SJCRH30 (cell line): ENCODE measurements at regions not wholly inside any gene's neighbourhood (a gene's known extent, or its start where the extent isn't known, plus 50 kb on each side); places are given as distances from the start of the nearest gene placed in this dataset.

Experiments used
- DNase-seq, 2 experiments: peaks; one replicate each; pipeline ENCODE4 v3.0.0-alpha.2; 2015 to 2020
- H3K27ac ChIP-seq: fragments of 250-450 bp; sonication (Bioruptor Pico); 2 replicates; pipeline ENCODE4 v1.5.1; 2020; ENCODE audit warnings: mild to moderate bottlenecking, moderate library complexity
- H3K27me3 ChIP-seq: fragments of 250-450 bp; sonication (Bioruptor Pico); 2 replicates; pipeline ENCODE4 v1.5.1; 2020; ENCODE audit warnings: mild to moderate bottlenecking, moderate library complexity
- H3K36me3 ChIP-seq: fragments of 250-450 bp; sonication (Bioruptor Pico); 2 replicates; pipeline ENCODE4 v1.5.1; 2020; ENCODE audit warnings: mild to moderate bottlenecking, moderate library complexity
- H3K4me1 ChIP-seq: fragments of 250-450 bp; sonication (Bioruptor Pico); 2 replicates; pipeline ENCODE4 v1.5.1; 2020; ENCODE audit warnings: mild to moderate bottlenecking, moderate library complexity
- H3K4me3 ChIP-seq: fragments of 250-450 bp; sonication (Bioruptor Pico); 2 replicates; pipeline ENCODE4 v1.5.1; 2020; ENCODE audit warnings: mild to moderate bottlenecking, moderate library complexity
- H3K9me3 ChIP-seq: fragments of 250-450 bp; sonication (Bioruptor Pico); replicated peaks from 2 replicates; pipeline ENCODE4 v1.5.1; 2020; ENCODE audit warnings: mild to moderate bottlenecking, moderate library complexity

DNA sequence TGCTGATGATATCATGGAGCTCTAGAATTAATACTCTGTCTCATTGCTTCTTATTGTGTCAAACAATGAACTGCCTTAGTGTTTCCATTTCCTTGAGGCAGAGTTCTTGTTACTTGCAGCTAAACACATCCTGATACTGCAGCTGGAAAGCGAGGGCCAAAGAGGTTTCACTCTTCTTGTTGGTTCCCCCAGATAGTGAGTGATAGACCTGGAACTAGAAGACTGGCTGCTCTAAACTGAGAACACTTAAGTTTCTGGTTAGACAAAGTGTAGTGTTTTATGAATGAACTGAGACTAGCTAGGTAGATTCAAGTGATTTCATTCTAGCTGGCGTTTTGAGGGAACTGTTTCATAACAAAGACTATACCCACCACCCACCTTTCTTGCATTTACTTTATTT is 321.7 kb downstream of the TXNL1 start:
- Histone ChIP-seq H3K4me1 (no peaks in the 10 kb centered on the region), H3K27me3 (no peaks in the 10 kb centered on the region), H3K27ac (no peak overlapping the region), H3K9me3 (no peaks in the 10 kb centered on the region), H3K4me3 (no peak overlapping the region), H3K36me3 (no peaks in the 10 kb centered on the region)
- DNase-seq, result no peak

DNA sequence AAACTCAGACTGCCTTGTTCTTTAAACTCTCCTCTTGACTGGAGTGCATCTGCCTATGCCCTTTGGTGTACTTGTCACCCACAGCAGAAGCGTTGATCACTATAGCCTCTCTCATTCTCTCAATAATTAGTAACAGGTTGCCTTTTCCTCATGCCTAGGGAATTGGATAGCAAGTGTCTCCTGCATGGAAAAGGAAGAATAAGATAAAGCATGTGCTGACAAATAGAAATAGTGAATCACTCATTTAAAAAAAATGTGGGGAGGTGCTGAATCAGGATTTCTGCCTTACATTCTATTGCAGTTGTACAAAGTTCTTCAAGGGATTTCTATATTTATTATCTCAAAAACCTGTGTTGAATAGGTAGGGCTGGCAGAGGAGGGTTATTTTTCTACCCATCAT is 323.0 kb downstream of the TXNL1 start:
- no peak for DNase-seq
- Histone ChIP-seq H3K4me1 (no peaks in the 10 kb centered on the region), H3K27ac (no peak overlapping the region), H3K9me3 (no peaks in the 10 kb centered on the region), H3K27me3 (no peaks in the 10 kb centered on the region), H3K4me3 (no peak overlapping the region), H3K36me3 (no peaks in the 10 kb centered on the region)

DNA sequence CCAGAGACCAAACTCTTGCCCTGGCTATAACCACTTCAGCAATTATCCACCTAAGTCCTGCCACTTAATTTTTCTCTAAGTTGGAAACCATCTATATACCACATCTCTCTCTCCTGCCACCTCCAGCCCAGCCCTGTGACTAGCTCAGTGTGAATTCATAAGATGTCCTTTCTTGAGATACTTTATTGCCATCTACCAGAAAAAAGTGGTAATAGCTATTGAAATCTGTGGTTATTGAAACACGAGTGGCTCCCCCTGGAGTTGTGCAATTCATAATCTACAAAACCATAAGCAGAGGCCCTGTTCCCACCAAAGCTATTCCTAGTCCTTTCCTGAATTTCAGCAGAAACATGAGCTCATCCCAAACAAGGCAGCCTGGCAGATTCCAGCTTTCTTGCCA is 324.0 kb downstream of the TXNL1 start:
- H3K4me1 ChIP-seq, result no peaks in the 10 kb centered on the region
- peak in 1 of 2 experiments; percentile 2 for DNase-seq
- H3K9me3 ChIP-seq, result no peaks in the 10 kb centered on the region
- H3K27me3 ChIP-seq, result no peaks in the 10 kb centered on the region
- no peaks in the 10 kb centered on the region for H3K36me3 ChIP-seq
- no peak overlapping the region for H3K4me3 ChIP-seq
- no peak overlapping the region for H3K27ac ChIP-seq

DNA sequence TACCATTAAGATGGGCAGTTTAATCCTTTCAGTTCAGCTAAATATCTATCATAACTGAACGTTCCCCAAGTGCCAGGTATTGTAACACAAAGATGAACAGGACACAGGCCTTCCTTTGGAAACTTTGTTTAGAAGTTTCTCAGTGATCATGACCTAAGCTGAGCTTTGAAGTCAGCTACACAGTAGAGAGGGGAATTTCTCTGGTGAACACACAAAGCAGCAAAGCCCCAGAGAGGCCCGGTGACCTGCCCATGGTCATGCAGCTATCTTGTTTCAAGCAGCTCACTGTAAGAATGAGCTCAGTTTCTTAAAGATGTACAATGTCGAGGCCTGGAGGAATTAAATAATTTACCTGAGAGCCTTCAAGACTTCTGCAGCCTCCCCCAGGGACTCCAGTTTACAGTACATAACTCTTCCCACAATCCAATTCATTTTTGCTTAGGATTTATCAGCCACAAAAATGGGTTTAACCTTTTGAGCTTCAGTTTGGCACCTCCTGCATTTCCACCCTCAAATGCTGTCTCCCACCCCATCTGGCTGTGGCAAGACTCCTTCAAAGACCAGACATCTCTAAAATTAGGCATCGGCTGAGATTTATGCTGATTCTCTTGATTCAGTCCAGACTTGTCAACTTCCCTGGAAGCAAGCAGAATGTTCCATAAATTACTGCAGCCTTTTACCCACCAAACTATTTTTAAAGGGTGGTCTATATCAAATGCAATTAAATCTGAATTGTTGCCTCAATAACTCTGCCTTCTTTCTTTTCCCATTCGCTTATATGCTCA is 325.6 kb downstream of the TXNL1 start:
- Histone ChIP-seq H3K4me1 (no peaks in the 10 kb centered on the region), H3K27ac (no peak overlapping the region)

DNA sequence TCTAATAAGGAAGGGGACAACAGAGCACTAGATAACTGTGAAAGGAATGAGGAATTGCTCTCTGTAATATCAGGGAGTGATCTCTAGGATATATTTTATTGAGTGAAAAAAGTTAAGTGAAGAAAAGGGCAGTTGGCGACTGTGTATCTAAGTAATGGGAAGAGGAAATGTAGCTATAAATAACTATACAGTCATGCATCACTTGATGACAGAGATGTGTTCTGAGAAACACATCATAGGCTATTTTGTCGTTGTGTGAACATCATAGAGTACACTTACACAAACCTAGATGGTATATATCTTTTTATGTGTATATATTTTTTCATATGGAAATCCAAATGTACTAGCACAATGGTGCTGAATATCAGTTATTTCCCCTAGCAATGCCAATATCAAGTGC is 329.3 kb downstream of the TXNL1 start:
- Histone ChIP-seq H3K4me1 (no peaks in the 10 kb centered on the region), H3K27ac (no peak overlapping the region), H3K9me3 (no peaks in the 10 kb centered on the region), H3K4me3 (no peak overlapping the region), H3K36me3 (no peaks in the 10 kb centered on the region), H3K27me3 (no peaks in the 10 kb centered on the region)
- no peak for DNase-seq

More for the DNA sequence above, 325.6 kb downstream of the TXNL1 start:
- no peak for DNase-seq
- H3K9me3 ChIP-seq, result no peaks in the 10 kb centered on the region
- no peak overlapping the region for H3K4me3 ChIP-seq
- no peaks in the 10 kb centered on the region for H3K36me3 ChIP-seq
- H3K27me3 ChIP-seq, result no peaks in the 10 kb centered on the region

DNA sequence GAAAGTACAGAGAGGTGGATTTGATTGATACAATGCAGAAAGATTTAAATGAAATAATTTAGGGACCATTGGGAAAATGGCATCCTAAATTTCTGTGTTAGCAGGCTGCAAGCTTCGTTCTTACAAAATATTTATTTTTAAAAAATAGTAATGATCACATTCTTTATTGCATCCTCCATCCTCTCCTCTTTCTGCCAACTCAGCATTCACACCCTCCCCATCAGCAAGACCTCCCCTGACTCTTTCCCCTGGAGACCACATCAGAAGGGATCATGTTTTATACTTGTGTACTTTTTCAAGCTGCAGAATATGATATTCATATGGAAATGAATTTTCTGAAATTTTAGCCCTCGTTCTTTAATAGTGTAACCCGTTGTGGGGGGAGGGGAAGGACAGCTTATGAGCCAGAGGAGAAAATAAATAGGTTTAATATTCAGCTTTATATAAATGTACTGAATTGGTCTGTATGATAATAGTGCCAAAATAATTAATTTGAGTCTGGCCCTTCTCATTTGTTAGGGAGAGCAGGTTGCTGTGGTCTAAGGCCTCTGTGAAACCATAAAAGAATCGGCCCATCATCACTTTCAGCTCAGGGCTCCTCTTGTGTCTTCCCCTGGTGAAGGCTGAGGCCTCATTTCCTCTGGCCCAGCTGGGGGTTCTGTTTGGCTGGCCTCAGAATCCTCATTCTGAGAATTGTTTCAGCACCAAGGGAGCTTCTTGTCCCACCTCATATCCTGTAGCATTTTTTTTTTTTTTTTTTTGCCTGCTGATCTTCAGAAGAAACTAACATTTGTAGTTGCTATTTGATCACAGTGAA is 330.8 kb downstream of the TXNL1 start:
- no peaks in the 10 kb centered on the region for H3K4me1 ChIP-seq
- no peak for DNase-seq
- H3K9me3 ChIP-seq, result no peaks in the 10 kb centered on the region
- H3K36me3 ChIP-seq, result no peaks in the 10 kb centered on the region
- H3K27me3 ChIP-seq, result no peaks in the 10 kb centered on the region
- no peak overlapping the region for H3K27ac ChIP-seq
- no peak overlapping the region for H3K4me3 ChIP-seq

DNA sequence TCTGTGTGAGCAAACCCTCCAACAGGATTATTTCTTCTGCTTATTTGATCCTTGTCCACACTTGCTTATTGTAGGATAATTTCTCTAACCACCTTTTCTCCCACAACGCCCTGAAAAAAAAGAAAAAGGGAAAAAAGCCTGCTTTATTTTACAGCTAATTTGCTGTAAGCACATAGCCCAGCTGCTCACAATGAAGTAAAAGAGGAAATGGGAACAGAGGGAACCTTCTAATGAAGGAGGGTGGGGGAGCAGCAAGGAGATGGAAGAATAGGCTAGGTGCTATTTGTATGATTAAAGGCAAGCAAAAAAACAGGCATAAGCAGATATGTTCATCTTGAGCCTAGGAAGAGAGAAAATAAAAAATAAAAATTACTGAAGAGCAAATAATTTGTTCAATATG is 331.6 kb downstream of the TXNL1 start:
- no peaks in the 10 kb centered on the region for H3K4me1 ChIP-seq
- H3K9me3 ChIP-seq, result no peaks in the 10 kb centered on the region
- no peak overlapping the region for H3K4me3 ChIP-seq
- no peaks in the 10 kb centered on the region for H3K36me3 ChIP-seq
- no peak for DNase-seq
- no peaks in the 10 kb centered on the region for H3K27me3 ChIP-seq
- H3K27ac ChIP-seq, result no peak overlapping the region

DNA sequence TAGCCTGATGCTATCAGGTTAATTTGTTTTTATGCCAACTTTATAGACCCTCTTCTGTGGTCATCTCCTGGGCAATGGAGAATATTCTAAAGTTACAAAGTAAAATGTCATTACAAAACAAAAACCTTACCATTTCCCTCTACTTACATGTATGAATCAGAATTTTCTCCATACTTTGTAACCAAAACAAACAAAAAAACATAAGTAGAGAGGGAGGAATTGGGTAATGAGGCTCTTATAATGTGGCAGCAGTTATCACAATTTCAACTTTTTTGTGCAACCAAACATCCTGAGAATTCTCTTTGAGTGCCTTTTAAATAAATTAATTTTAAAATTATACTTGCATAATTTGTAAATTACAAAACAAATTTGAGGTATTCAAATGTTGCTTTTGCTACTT is 332.8 kb downstream of the TXNL1 start:
- Histone ChIP-seq H3K4me1 (no peaks in the 10 kb centered on the region), H3K36me3 (no peaks in the 10 kb centered on the region), H3K27me3 (no peaks in the 10 kb centered on the region), H3K4me3 (no peak overlapping the region), H3K9me3 (no peaks in the 10 kb centered on the region), H3K27ac (no peak overlapping the region)
- DNase-seq, result no peak

DNA sequence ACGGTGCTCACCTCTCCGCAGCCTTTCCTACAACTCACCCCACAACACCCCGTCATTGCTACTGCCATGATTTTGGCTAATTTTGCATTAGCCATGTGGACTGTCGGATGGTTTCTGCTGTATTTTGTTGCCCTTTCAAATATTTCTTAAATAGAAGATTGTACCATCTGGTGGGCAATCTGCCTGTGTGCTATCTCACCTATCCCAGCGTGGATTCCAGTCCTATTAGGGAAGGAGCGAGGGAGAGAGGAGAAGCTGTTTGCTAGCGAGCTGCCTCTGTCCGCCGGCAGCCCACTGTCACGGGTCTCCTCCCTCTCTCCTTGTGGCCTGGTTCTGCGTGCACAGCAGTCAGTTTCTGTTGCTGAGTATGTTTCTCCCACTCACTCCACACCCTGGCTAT is 336.2 kb downstream of the TXNL1 start:
- no peak for DNase-seq
- H3K9me3 ChIP-seq, result no peaks in the 10 kb centered on the region
- H3K4me1 ChIP-seq, result no peaks in the 10 kb centered on the region
- no peaks in the 10 kb centered on the region for H3K36me3 ChIP-seq
- H3K4me3 ChIP-seq, result no peak overlapping the region
- H3K27ac ChIP-seq, result no peak overlapping the region
- H3K27me3 ChIP-seq, result no peaks in the 10 kb centered on the region

DNA sequence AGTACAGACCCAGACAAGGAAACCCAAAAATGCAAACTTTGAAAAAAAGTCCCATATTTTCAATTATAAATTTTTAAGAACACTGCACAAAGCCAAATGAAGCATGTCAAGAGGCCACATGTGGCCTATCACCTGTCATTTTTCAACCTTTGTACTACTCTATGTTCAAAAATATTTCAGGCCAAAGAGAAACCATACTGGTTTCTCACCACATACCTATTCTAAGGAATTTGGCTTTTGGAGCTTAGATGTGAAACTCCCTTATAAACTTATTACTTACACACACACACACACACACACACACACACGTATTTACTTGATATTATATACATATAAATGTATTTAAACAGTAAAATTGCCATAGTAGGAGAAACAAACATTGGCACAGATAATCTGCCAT is 338.7 kb downstream of the TXNL1 start:
- no peaks in the 10 kb centered on the region for H3K9me3 ChIP-seq
- no peaks in the 10 kb centered on the region for H3K27me3 ChIP-seq
- H3K4me1 ChIP-seq, result no peaks in the 10 kb centered on the region
- H3K27ac ChIP-seq, result no peak overlapping the region
- H3K4me3 ChIP-seq, result no peak overlapping the region
- no peak for DNase-seq
- H3K36me3 ChIP-seq, result no peaks in the 10 kb centered on the region

DNA sequence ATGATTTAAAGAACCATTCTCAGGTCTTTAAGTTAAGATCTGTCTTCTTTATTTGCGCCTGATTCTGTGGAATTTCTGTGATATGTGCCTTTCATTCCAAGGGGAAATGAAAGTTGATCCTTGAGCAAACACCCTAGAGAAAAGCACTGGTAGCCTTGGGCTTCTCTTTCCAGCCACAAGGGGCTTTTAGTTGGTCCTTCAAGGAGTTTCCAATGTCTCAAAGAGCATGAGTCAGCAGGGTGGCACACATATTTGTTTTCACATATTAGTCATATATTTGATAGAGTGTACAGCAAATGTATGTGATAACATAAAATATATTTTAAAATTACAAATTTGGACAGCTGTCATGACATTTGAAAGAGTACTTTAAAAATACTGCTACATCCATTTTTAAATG is 339.5 kb downstream of the TXNL1 start:
- no peak for DNase-seq
- Histone ChIP-seq H3K27me3 (no peaks in the 10 kb centered on the region), H3K4me1 (no peaks in the 10 kb centered on the region), H3K9me3 (no peaks in the 10 kb centered on the region), H3K36me3 (no peaks in the 10 kb centered on the region), H3K27ac (no peak overlapping the region), H3K4me3 (no peak overlapping the region)

DNA sequence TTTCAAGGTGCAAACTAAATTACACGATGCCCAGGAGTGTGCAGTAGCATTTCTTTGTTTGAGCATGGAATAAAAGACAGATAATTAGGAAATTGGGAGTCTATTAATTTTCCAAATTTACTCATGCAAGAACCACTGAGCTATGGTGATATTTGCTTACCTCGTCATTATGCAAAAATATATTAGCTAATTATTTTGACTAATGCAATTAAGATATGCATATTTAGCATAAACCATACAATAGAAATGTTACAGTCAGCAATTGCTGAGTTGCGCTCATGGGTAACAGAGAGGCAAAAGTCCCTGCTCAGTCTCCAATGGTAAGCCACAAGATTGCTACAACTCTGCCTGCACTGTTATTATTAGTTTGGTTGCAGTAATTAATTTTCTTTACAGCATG is 342.0 kb downstream of the TXNL1 start:
- Histone ChIP-seq H3K4me3 (no peak overlapping the region), H3K4me1 (no peaks in the 10 kb centered on the region), H3K9me3 (no peaks in the 10 kb centered on the region), H3K36me3 (no peaks in the 10 kb centered on the region), H3K27me3 (no peaks in the 10 kb centered on the region), H3K27ac (no peak overlapping the region)
- no peak for DNase-seq

DNA sequence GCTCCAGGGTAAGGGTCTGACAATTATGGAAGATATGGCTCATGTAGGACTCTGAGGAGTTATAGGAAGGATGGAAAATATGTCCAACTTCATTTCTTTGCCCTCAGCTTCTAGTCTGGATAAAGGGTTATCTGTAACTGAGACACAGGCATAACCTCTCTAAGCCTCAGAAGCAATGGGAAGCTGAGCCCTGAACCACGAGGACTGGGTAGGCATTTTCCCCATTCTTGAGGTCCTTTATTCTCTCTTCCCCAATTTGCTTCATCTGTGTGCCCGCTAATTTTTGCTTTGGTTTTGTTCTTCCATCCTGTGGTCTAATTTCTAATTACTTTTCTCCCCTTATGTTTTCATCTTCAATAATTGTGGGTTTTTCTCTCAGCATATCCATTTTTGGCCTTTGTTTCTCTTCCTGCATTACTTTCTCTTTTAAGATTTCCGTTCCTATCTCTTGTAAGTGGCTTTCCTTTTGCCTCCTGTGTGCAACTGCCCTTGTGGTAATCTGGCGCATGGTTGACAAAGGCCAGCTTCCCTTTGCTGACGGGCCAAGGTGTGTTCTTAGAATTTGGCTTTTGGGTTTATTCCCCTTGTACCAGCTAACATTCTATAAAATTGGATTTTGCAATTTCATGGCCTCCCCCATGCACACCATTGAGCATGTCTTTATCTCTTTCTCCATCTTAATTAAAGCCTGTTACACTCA is 343.8 kb downstream of the TXNL1 start:
- H3K27me3 ChIP-seq, result no peaks in the 10 kb centered on the region
- DNase-seq, result no peak
- H3K4me3 ChIP-seq, result no peak overlapping the region
- no peak overlapping the region for H3K27ac ChIP-seq
- no peaks in the 10 kb centered on the region for H3K9me3 ChIP-seq
- no peaks in the 10 kb centered on the region for H3K4me1 ChIP-seq
- H3K36me3 ChIP-seq, result no peaks in the 10 kb centered on the region

DNA sequence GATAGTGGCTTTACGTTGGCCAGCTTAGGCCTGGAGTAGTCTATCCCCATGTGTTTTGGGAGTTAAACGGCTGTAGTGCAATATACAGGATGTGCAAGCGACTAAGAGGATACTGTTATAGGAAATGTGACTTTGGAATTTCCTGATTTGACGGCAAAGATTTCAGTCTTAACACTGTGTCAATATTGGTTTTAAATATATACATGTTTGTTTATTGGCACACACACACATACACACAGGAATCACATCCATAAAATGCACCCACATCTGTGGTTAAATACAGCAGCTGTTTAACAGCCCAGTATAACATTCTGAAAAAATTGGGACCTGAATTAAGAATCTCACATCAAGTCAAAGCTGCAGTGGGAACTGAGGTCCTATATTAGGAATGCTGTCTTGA is 347.1 kb downstream of the TXNL1 start:
- H3K27ac ChIP-seq, result no peak overlapping the region
- H3K36me3 ChIP-seq, result no peaks in the 10 kb centered on the region
- DNase-seq, result no peak
- H3K9me3 ChIP-seq, result no peaks in the 10 kb centered on the region
- no peaks in the 10 kb centered on the region for H3K27me3 ChIP-seq
- no peak overlapping the region for H3K4me3 ChIP-seq
- no peaks in the 10 kb centered on the region for H3K4me1 ChIP-seq

DNA sequence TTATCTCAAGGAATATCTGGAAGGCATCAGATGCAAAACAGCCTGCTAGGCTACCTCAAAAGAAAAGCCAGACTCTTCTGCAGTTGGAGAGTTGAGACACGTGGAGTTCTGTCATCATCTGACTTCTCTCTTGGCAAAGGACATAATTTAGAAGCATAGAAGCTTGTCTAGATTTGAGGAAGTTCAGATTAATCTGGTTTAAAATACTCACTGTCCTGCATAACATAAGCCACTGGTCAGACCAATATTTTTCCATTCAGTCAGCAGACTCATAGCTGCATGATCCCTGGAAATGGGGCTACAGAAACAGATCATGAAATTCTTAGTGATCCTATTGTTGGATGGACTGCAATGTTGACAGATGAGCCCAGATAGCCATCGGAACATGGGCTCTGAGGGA is 349.0 kb downstream of the TXNL1 start:
- Histone ChIP-seq H3K9me3 (no peaks in the 10 kb centered on the region), H3K4me1 (no peaks in the 10 kb centered on the region), H3K27me3 (no peaks in the 10 kb centered on the region), H3K36me3 (no peaks in the 10 kb centered on the region), H3K4me3 (no peak overlapping the region), H3K27ac (no peak overlapping the region)
- DNase-seq, result no peak
